ENCODE measurements at regions not wholly inside any gene's neighbourhood (a gene's known extent, or its start where the extent isn't known, plus 50 kb on each side); places are given as distances from the start of the nearest gene placed in this dataset.

DNA sequence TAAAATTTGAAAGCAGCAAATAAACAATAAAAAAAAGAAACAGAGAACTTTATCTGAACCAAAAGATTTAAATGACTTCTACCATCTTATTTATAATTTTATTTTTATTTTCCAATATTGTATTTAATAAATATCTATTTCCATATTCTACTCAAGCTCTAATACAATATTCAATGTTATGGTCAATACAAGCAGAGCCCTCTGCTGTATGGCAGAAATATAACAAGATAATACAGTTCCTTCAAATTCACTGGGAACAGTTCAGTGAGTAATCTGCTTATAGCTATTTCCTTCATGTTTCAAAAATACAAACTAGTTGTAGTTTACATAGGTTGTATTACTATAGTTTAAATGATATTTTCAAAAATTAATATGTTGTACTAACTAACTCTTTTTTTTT, 332.7 kb downstream of the PRDM9 start:
- no peak overlapping the region for H3K27ac ChIP-seq (replicated peaks; ENCODE audit: low read length)
- no peak overlapping the region for H4K91ac ChIP-seq (ENCODE audit: low read depth, low read length, poor library complexity)
- H3K4me3 ChIP-seq (ENCODE audit: low read length in 2 of 2), result no peak overlapping the region
- no peak overlapping the region for H2AK5ac ChIP-seq (ENCODE audit: low read depth, low read length)
- H3K9ac ChIP-seq (ENCODE audit: low read depth, low read length, poor library complexity), result no peak overlapping the region
- no peak overlapping the region for H3K23ac ChIP-seq (ENCODE audit: low read depth, low read length, poor library complexity)
- H2BK5ac ChIP-seq (ENCODE audit: low read length), result no peak overlapping the region
- H2BK120ac ChIP-seq (ENCODE audit: low read depth, low read length), result no peak overlapping the region
- H3K18ac ChIP-seq (ENCODE audit: low read length), result no peak overlapping the region
- H2BK15ac ChIP-seq (ENCODE audit: low read length), result no peak overlapping the region
- H3K9me3 ChIP-seq (replicated peaks in 1 of 2; ENCODE audit: control insufficient read depth in 2 of 2, insufficient read depth in 1 of 2, low read depth in 1 of 2, low read length in 2 of 2), result no peaks in the 10 kb centered on the region
- H3K14ac ChIP-seq (ENCODE audit: low read length), result no peak overlapping the region
- no peaks in the 10 kb centered on the region for H3K27me3 ChIP-seq (ENCODE audit: control insufficient read depth in 3 of 3, insufficient read depth in 3 of 3, low read depth in 1 of 3, low read length in 3 of 3)
- H3K4me1 ChIP-seq (ENCODE audit: control insufficient read depth in 2 of 2, insufficient read depth in 1 of 2, low read depth in 1 of 2, low read length in 2 of 2), result no peaks in the 10 kb centered on the region
- H3K36me3 ChIP-seq (replicated peaks in 1 of 2; ENCODE audit: control insufficient read depth in 2 of 2, insufficient read depth in 2 of 2, low read length in 2 of 2), result no peaks in the 10 kb centered on the region
- H3K4ac ChIP-seq (ENCODE audit: low read length), result no peak overlapping the region
- H2BK12ac ChIP-seq (ENCODE audit: low read length), result no peak overlapping the region
- H4K8ac ChIP-seq (ENCODE audit: low read depth, low read length), result no peak overlapping the region
- no peaks in the 10 kb centered on the region for H3K79me1 ChIP-seq (ENCODE audit: low read depth, low read length)
- H2AFZ ChIP-seq (ENCODE audit: low read length), result no peak overlapping the region
- DNase-seq (ENCODE audit: low spot score), result no peak
- H3K4me2 ChIP-seq (ENCODE audit: insufficient read depth, low read length, poor library complexity, severe bottlenecking), result no peak overlapping the region

DNA sequence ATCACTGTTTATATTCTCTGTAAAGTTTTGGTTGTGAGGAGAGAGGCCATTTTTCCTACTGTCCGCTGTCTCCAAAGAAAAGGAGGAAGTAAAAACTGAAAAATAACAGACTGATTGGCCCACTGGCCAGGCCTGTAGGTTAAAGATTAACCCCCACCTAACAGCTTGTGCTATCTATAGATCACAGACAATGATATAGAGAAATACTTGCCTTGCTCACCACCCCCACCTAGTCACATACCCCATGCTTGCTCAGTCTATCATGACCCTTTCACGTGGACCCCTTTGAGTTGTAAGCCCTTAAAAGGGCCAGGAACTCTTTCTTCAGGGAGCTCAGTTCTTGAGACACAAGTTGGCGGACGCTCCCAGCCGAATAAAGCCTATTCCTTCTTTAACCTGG, 357.4 kb downstream of the PRDM9 start:
- Histone ChIP-seq H3K79me1 (ENCODE audit: low read depth, low read length) (no peaks in the 10 kb centered on the region), H3K18ac (ENCODE audit: low read length) (no peak overlapping the region), H4K8ac (ENCODE audit: low read depth, low read length) (no peak overlapping the region), H3K4ac (ENCODE audit: low read length) (no peak overlapping the region), H4K91ac (ENCODE audit: low read depth, low read length, poor library complexity) (no peak overlapping the region), H2BK120ac (ENCODE audit: low read depth, low read length) (no peak overlapping the region), H3K36me3 (replicated peaks in 1 of 2; ENCODE audit: control insufficient read depth in 2 of 2, insufficient read depth in 2 of 2, low read length in 2 of 2) (no peaks in the 10 kb centered on the region), H3K9ac (ENCODE audit: low read depth, low read length, poor library complexity) (no peak overlapping the region), H2BK15ac (ENCODE audit: low read length) (no peak overlapping the region), H3K23ac (ENCODE audit: low read depth, low read length, poor library complexity) (no peak overlapping the region), H3K4me2 (ENCODE audit: insufficient read depth, low read length, poor library complexity, severe bottlenecking) (no peak overlapping the region), H3K14ac (ENCODE audit: low read length) (no peak overlapping the region), H3K4me1 (ENCODE audit: control insufficient read depth in 2 of 2, insufficient read depth in 1 of 2, low read depth in 1 of 2, low read length in 2 of 2) (no peaks in the 10 kb centered on the region), H2BK12ac (ENCODE audit: low read length) (no peak overlapping the region), H2AFZ (ENCODE audit: low read length) (peak overlapping the region; percentile 78), H2AK5ac (ENCODE audit: low read depth, low read length) (no peak overlapping the region), H3K27me3 (ENCODE audit: control insufficient read depth in 3 of 3, insufficient read depth in 3 of 3, low read depth in 1 of 3, low read length in 3 of 3) (no peaks in the 10 kb centered on the region), H2BK5ac (ENCODE audit: low read length) (no peak overlapping the region), H3K9me3 (replicated peaks in 1 of 2; ENCODE audit: control insufficient read depth in 2 of 2, insufficient read depth in 1 of 2, low read depth in 1 of 2, low read length in 2 of 2) (no peaks in the 10 kb centered on the region), H3K4me3 (ENCODE audit: low read length in 2 of 2) (no peak overlapping the region), H3K27ac (replicated peaks; ENCODE audit: low read length) (no peak overlapping the region)
- no peak for DNase-seq (ENCODE audit: low spot score)
- WGBS, 2 donors (ENCODE audit: extremely low coverage in 2 of 2, insufficient read length in 2 of 2, insufficient replicate concordance in 1 of 2), result no CpG with 5 or more reads among the region's 5 CpGs

DNA sequence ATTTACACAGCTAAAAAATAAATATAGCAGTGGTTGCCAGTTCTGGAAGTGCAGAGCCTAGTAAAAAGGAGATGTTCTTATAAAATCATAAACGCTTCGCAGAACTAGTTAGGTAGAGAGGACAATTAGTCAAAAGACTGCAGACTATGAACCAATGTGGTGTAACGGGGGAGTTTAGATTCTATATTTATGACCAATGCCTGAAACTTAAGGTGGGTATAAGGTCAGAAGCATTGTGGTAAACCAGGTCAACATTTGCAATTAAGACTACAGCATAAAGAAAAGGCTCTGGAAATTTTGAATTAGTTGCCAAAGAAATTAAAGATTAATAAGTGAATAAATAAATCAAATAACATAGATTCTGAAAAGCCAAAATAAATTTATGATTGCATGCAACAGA, 370.4 kb downstream of the PRDM9 start:
- Histone ChIP-seq H3K23ac (ENCODE audit: low read depth, low read length, poor library complexity) (no peak overlapping the region), H3K4me3 (ENCODE audit: low read length in 2 of 2) (no peak overlapping the region), H3K27ac (replicated peaks; ENCODE audit: low read length) (no peak overlapping the region), H3K4ac (ENCODE audit: low read length) (no peak overlapping the region), H2BK5ac (ENCODE audit: low read length) (no peak overlapping the region), H3K9me3 (replicated peaks in 1 of 2; ENCODE audit: control insufficient read depth in 2 of 2, insufficient read depth in 1 of 2, low read depth in 1 of 2, low read length in 2 of 2) (no peaks in the 10 kb centered on the region), H3K36me3 (replicated peaks in 1 of 2; ENCODE audit: control insufficient read depth in 2 of 2, insufficient read depth in 2 of 2, low read length in 2 of 2) (no peaks in the 10 kb centered on the region), H4K91ac (ENCODE audit: low read depth, low read length, poor library complexity) (no peak overlapping the region), H2BK120ac (ENCODE audit: low read depth, low read length) (no peak overlapping the region), H2BK15ac (ENCODE audit: low read length) (no peak overlapping the region), H3K4me1 (ENCODE audit: control insufficient read depth in 2 of 2, insufficient read depth in 1 of 2, low read depth in 1 of 2, low read length in 2 of 2) (no peaks in the 10 kb centered on the region), H4K8ac (ENCODE audit: low read depth, low read length) (no peak overlapping the region), H2AK5ac (ENCODE audit: low read depth, low read length) (no peak overlapping the region), H2AFZ (ENCODE audit: low read length) (no peak overlapping the region), H3K9ac (ENCODE audit: low read depth, low read length, poor library complexity) (no peak overlapping the region), H2BK12ac (ENCODE audit: low read length) (no peak overlapping the region), H3K18ac (ENCODE audit: low read length) (no peak overlapping the region), H3K4me2 (ENCODE audit: insufficient read depth, low read length, poor library complexity, severe bottlenecking) (no peak overlapping the region), H3K27me3 (ENCODE audit: control insufficient read depth in 3 of 3, insufficient read depth in 3 of 3, low read depth in 1 of 3, low read length in 3 of 3) (no peaks in the 10 kb centered on the region), H3K79me1 (ENCODE audit: low read depth, low read length) (no peaks in the 10 kb centered on the region), H3K14ac (ENCODE audit: low read length) (no peak overlapping the region)
- WGBS, 2 donors (ENCODE audit: extremely low coverage in 2 of 2, insufficient read length in 2 of 2, insufficient replicate concordance in 1 of 2), result no CpG with 5 or more reads among the region's 3 CpGs
- DNase-seq (ENCODE audit: low spot score), result no peak

DNA sequence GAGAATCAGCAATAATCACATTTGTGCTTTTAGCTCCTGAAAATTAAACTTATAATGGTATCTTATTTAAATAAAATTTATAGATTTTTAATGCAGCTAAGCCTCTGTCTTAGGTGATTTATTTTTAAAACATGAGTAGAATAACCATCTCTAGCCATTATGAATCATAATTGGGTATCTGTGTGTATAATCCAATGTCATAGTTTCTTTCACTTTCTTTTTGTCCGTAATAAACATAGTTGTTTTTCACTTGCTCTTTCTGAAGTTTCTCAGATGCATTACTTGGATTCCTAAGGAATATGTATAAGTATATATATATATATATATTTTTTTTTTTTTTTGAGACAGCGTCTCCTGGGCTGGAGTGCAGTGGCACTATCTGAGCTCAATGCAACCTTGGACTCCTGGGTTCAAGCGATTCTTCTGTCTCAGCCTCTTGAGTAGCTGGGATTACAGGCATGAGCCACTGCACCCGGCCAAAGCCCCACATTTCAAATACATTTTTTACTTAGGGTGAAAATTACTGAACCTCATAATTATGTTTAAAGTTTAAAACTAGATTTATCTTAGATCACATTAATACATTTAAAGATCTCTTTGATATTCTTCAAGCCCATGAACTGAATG, 377.1 kb downstream of the PRDM9 start:
- Histone ChIP-seq H4K8ac (ENCODE audit: low read depth, low read length) (no peak overlapping the region), H3K9me3 (replicated peaks in 1 of 2; ENCODE audit: control insufficient read depth in 2 of 2, insufficient read depth in 1 of 2, low read depth in 1 of 2, low read length in 2 of 2) (no peaks in the 10 kb centered on the region), H4K91ac (ENCODE audit: low read depth, low read length, poor library complexity) (no peak overlapping the region), H3K18ac (ENCODE audit: low read length) (no peak overlapping the region), H3K36me3 (replicated peaks in 1 of 2; ENCODE audit: control insufficient read depth in 2 of 2, insufficient read depth in 2 of 2, low read length in 2 of 2) (no peaks in the 10 kb centered on the region), H3K4me3 (ENCODE audit: low read length in 2 of 2) (no peak overlapping the region), H3K4me2 (ENCODE audit: insufficient read depth, low read length, poor library complexity, severe bottlenecking) (no peak overlapping the region), H3K14ac (ENCODE audit: low read length) (no peak overlapping the region), H3K9ac (ENCODE audit: low read depth, low read length, poor library complexity) (no peak overlapping the region), H3K4me1 (ENCODE audit: control insufficient read depth in 2 of 2, insufficient read depth in 1 of 2, low read depth in 1 of 2, low read length in 2 of 2) (no peaks in the 10 kb centered on the region), H3K27ac (replicated peaks; ENCODE audit: low read length) (no peak overlapping the region), H2AFZ (ENCODE audit: low read length) (no peak overlapping the region), H3K23ac (ENCODE audit: low read depth, low read length, poor library complexity) (no peak overlapping the region), H3K27me3 (ENCODE audit: control insufficient read depth in 3 of 3, insufficient read depth in 3 of 3, low read depth in 1 of 3, low read length in 3 of 3) (no peaks in the 10 kb centered on the region), H3K4ac (ENCODE audit: low read length) (no peak overlapping the region), H2AK5ac (ENCODE audit: low read depth, low read length) (no peak overlapping the region), H2BK120ac (ENCODE audit: low read depth, low read length) (no peak overlapping the region), H2BK15ac (ENCODE audit: low read length) (no peak overlapping the region), H3K79me1 (ENCODE audit: low read depth, low read length) (no peaks in the 10 kb centered on the region), H2BK5ac (ENCODE audit: low read length) (no peak overlapping the region), H2BK12ac (ENCODE audit: low read length) (no peak overlapping the region)
- no peak for DNase-seq (ENCODE audit: low spot score)
- WGBS, 2 donors (ENCODE audit: extremely low coverage in 2 of 2, insufficient read length in 2 of 2, insufficient replicate concordance in 1 of 2), result no CpG with 5 or more reads among the region's 4 CpGs
